H1 (cell line): ENCODE measurements at regions not wholly inside any gene's neighbourhood (a gene's known extent, or its start where the extent isn't known, plus 50 kb on each side); places are given as distances from the start of the nearest gene placed in this dataset.

Source experiments
- USF2 ChIP-seq: IDR thresholded peaks from 2 replicates; pipeline ENCODE4 v1.6.1; 2011; ENCODE audit warnings: low read length, improper control_type of control experiment

GRCh38 chr2:19224486-19224885 is 133.9 kb downstream of the OSR1 start (continued):
- no peak for TF ChIP-seq USF2
